Astrocyte (in vitro differentiated cells and primary cell): ENCODE measurements at regions not wholly inside any gene's neighbourhood (a gene's known extent, or its start where the extent isn't known, plus 50 kb on each side); places are given as distances from the start of the nearest gene placed in this dataset.

ENCODE experiments used
- DNase-seq: peaks from one replicate; pipeline ENCODE4 v3.0.0-alpha.2; 2010; ENCODE audit warnings: low read depth
- FAIRE-seq: peaks from 2 replicates; lab custom pipeline; 2011; peaks lifted over from hg19 to GRCh38; lab: Jason Lieb, UNC
- H2AFZ ChIP-seq: 2 replicates; pipeline ENCODE4 v1.6.0; 2012; ENCODE audit warnings: low read depth, low read length, inconsistent platforms
- H3K27ac ChIP-seq: 2 replicates; pipeline ENCODE4 v1.5.1; 2011; ENCODE audit warnings: low read depth, low read length, inconsistent platforms
- H3K27me3 ChIP-seq: 2 replicates; pipeline ENCODE4 v1.6.0; 2011; ENCODE audit warnings: low read length, inconsistent platforms; ENCODE audit not compliant: insufficient read depth
- H3K36me3 ChIP-seq: 2 replicates; pipeline ENCODE4 v1.5.1; 2011; ENCODE audit warnings: low read length, inconsistent platforms; ENCODE audit not compliant: insufficient read depth
- H3K4me1 ChIP-seq: 2 replicates; pipeline ENCODE4 v1.5.1; 2011; ENCODE audit warnings: low read length, inconsistent platforms; ENCODE audit not compliant: insufficient read depth
- H3K4me2 ChIP-seq: 2 replicates; pipeline ENCODE4 v1.6.0; 2012; ENCODE audit warnings: low read length, inconsistent platforms
- H3K4me3 ChIP-seq: 2 replicates; pipeline ENCODE4 v1.5.1; 2011; ENCODE audit warnings: low read depth, mild to moderate bottlenecking, low read length, inconsistent platforms; ENCODE audit not compliant: insufficient read depth
- H3K79me2 ChIP-seq: 2 replicates; pipeline ENCODE4 v1.6.0; 2012; ENCODE audit warnings: mild to moderate bottlenecking, low read length, inconsistent platforms; ENCODE audit not compliant: insufficient read depth
- H3K9ac ChIP-seq: 2 replicates; pipeline ENCODE4 v1.6.0; 2012; ENCODE audit warnings: mild to moderate bottlenecking, low read length, inconsistent platforms
- H3K9me3 ChIP-seq: 2 replicates; pipeline ENCODE4 v1.5.1; 2012; ENCODE audit warnings: low read depth, mild to moderate bottlenecking, low read length, inconsistent platforms; ENCODE audit not compliant: insufficient read depth
- H4K20me1 ChIP-seq: 2 replicates; pipeline ENCODE4 v1.6.0; 2012; ENCODE audit warnings: low read length, inconsistent platforms; ENCODE audit not compliant: insufficient read depth
- H3K27ac Mint-ChIP-seq: one replicate; pipeline ENCODE4 v1.8.0; 2021; ENCODE audit warnings: mild to moderate bottlenecking, mixed read lengths; ENCODE audit not compliant: unreplicated experiment
- H3K27me3 Mint-ChIP-seq: one replicate; pipeline ENCODE4 v1.8.0; 2021; ENCODE audit warnings: low read depth, mixed read lengths; ENCODE audit not compliant: unreplicated experiment
- H3K36me3 Mint-ChIP-seq: one replicate; pipeline ENCODE4 v1.8.0; 2021; ENCODE audit warnings: low read depth, mixed read lengths; ENCODE audit not compliant: unreplicated experiment
- H3K4me1 Mint-ChIP-seq: one replicate; pipeline ENCODE4 v1.8.0; 2021; ENCODE audit warnings: low read depth, mixed read lengths; ENCODE audit not compliant: unreplicated experiment
- H3K4me3 Mint-ChIP-seq: one replicate; pipeline ENCODE4 v1.8.0; 2021; ENCODE audit warnings: mild to moderate bottlenecking, moderate library complexity, mixed read lengths; ENCODE audit not compliant: unreplicated experiment
- H3K9me3 Mint-ChIP-seq: one replicate; pipeline ENCODE4 v1.8.0; 2021; ENCODE audit warnings: mild to moderate bottlenecking, mixed read lengths; ENCODE audit not compliant: unreplicated experiment
- EZH2 ChIP-seq: IDR thresholded peaks from 2 replicates; pipeline ENCODE4 v1.6.1; 2012; ENCODE audit warnings: mild to moderate bottlenecking, low read length, inconsistent platforms; ENCODE audit not compliant: insufficient read depth
- TF ChIP-seq, protein P1 (sequence below): IDR thresholded peaks from 2 replicates; pipeline ENCODE4 v1.5.1; 2011; ENCODE audit warnings: low read depth, mild to moderate bottlenecking, inconsistent platforms, low read length, moderate library complexity; ENCODE audit not compliant: insufficient read depth

DNA sequence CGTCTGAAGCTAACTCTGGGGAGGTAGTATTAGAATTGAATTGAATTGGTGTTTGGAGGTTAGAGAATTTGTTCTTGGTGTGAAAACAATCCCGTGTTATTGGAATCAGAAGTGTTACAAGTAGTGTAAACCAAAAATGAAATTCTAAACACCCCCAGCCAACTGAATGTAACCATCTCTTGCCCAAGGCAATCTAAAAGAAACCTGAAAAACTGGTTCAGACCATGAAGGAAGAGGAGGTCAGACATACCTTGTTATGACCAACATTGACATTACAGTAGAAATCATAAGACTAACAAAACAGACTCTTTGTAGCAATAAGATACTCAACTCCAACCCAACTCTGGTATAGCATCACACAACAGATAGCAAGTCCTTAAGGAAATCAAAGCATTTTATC, 159.0 kb downstream of the TUSC1 start:
- Histone ChIP-seq H3K9me3 (no peaks in the 10 kb centered on the region), H4K20me1 (no peaks in the 10 kb centered on the region), H2AFZ (no peak overlapping the region), H3K27ac (no peak overlapping the region), H3K9ac (no peak overlapping the region), H3K27me3 (no peaks in the 10 kb centered on the region), H3K4me2 (no peak overlapping the region), H3K79me2 (no peaks in the 10 kb centered on the region), H3K36me3 (no peaks in the 10 kb centered on the region), H3K4me3 (no peak overlapping the region), H3K4me1 (no peaks in the 10 kb centered on the region)
- TF ChIP-seq EZH2: no peak
- TF ChIP-seq, protein P1, sequence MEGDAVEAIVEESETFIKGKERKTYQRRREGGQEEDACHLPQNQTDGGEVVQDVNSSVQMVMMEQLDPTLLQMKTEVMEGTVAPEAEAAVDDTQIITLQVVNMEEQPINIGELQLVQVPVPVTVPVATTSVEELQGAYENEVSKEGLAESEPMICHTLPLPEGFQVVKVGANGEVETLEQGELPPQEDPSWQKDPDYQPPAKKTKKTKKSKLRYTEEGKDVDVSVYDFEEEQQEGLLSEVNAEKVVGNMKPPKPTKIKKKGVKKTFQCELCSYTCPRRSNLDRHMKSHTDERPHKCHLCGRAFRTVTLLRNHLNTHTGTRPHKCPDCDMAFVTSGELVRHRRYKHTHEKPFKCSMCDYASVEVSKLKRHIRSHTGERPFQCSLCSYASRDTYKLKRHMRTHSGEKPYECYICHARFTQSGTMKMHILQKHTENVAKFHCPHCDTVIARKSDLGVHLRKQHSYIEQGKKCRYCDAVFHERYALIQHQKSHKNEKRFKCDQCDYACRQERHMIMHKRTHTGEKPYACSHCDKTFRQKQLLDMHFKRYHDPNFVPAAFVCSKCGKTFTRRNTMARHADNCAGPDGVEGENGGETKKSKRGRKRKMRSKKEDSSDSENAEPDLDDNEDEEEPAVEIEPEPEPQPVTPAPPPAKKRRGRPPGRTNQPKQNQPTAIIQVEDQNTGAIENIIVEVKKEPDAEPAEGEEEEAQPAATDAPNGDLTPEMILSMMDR: no peak
- DNase-seq (no peak), FAIRE-seq (no peak)
- Mint-ChIP-seq H3K27ac (no peak overlapping the region), H3K27me3 (no peaks in the 10 kb centered on the region), H3K9me3 (no peaks in the 10 kb centered on the region), H3K4me3 (no peak overlapping the region), H3K4me1 (no peaks in the 10 kb centered on the region), H3K36me3 (no peaks in the 10 kb centered on the region)

DNA sequence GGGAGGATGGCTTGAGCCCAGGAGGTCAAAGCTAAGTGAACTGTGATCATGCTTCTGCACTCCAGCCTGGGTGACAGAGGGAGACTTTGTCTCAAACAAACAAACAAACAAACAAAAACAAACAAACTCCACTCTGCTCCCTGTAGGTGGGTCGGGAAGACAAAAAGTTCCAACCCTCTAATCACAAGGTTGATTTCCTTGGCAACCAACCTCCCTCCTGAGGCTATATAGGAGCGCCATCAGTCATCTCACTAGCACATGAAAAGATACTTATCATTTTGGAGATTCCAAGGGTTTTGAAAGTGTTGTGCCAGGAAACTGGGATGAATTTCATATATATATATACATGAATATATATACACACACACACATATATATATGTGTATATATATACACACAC, 160.5 kb downstream of the TUSC1 start:
- H3K4me2 ChIP-seq: no peak overlapping the region
- H3K79me2 ChIP-seq: no peaks in the 10 kb centered on the region
- H3K9ac ChIP-seq: no peak overlapping the region
- no peak for DNase-seq
- H3K9me3 ChIP-seq: no peaks in the 10 kb centered on the region
- H3K9me3 Mint-ChIP-seq: no peaks in the 10 kb centered on the region
- no peak overlapping the region for H3K4me3 ChIP-seq
- H2AFZ ChIP-seq: no peak overlapping the region
- no peak overlapping the region for H3K27ac ChIP-seq
- no peak overlapping the region for H3K4me3 Mint-ChIP-seq
- H3K36me3 Mint-ChIP-seq: no peaks in the 10 kb centered on the region
- H3K27me3 Mint-ChIP-seq: no peaks in the 10 kb centered on the region
- TF ChIP-seq, protein P1: no peak
- TF ChIP-seq EZH2: no peak
- no peak for FAIRE-seq
- H3K36me3 ChIP-seq: no peaks in the 10 kb centered on the region
- H4K20me1 ChIP-seq: no peaks in the 10 kb centered on the region
- peaks cover 1% of the 10 kb centered on the region for H3K4me1 Mint-ChIP-seq
- H3K27ac Mint-ChIP-seq: no peak overlapping the region
- H3K27me3 ChIP-seq: no peaks in the 10 kb centered on the region
- H3K4me1 ChIP-seq: no peaks in the 10 kb centered on the region

DNA sequence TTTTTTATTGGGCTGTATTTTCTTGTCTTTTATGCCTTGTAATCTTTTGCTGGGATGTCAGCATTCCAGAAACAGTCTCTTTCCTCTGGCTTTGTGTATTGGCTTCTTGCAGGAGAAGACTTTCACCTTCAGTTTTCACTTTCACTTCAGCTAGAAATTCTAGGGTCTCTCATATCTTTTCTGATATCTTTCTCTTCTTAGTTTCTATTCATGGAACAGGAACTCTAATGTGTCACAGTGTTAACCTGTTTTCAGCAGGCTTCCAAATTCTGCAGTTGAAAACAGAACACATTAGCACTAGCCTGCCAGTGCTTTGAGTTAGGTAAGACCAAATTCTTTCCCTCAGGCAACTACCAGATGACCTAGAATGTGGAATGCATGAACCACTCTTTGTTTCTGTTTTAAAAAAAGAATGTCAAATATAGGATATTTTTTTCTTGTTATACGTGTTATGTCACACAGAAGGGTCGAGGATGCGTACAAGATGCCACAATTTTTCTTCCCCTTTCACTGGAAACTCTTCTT, 164.7 kb downstream of the TUSC1 start:
- Mint-ChIP-seq H3K27ac (no peak overlapping the region), H3K27me3 (no peaks in the 10 kb centered on the region), H3K4me1 (peaks cover 1% of the 10 kb centered on the region), H3K9me3 (no peaks in the 10 kb centered on the region), H3K36me3 (no peaks in the 10 kb centered on the region), H3K4me3 (no peak overlapping the region)
- Histone ChIP-seq H2AFZ (no peak overlapping the region), H3K79me2 (no peaks in the 10 kb centered on the region), H3K4me3 (no peak overlapping the region), H3K36me3 (no peaks in the 10 kb centered on the region), H3K4me2 (no peak overlapping the region), H4K20me1 (no peaks in the 10 kb centered on the region), H3K9me3 (no peaks in the 10 kb centered on the region), H3K27me3 (no peaks in the 10 kb centered on the region), H3K9ac (no peak overlapping the region), H3K4me1 (no peaks in the 10 kb centered on the region), H3K27ac (no peak overlapping the region)
- TF ChIP-seq, protein P1: no peak
- no peak for TF ChIP-seq EZH2
- no peak for FAIRE-seq
- no peak for DNase-seq
